Spleen (tissue), 11 donors: ENCODE measurements at regions not wholly inside any gene's neighbourhood (a gene's known extent, or its start where the extent isn't known, plus 50 kb on each side); places are given as distances from the start of the nearest gene placed in this dataset.

Experiments used
- DNase-seq: peaks from one replicate; pipeline ENCODE4 v3.0.0-alpha.2; 2020
- H3K27ac ChIP-seq, 8 donors: fragments of 200-600 bp; sonication (generic) in 7 of 8; 1 replicate in 4 of 8; 2 replicates in 4 of 8; pipeline versions ENCODE4 v1.5.0 to v1.8.0; 2016 to 2021; ENCODE audit warnings: inconsistent platforms in 4 of 8, mild to moderate bottlenecking in 4 of 8, moderate library complexity in 1 of 8
- H3K27me3 ChIP-seq, 7 donors: fragments of 200-600 bp; sonication (generic) in 6 of 7; replicated peaks in 1 of 7; 1 replicate in 4 of 7; 2 replicates in 3 of 7; pipeline versions ENCODE4 v1.5.0 to v1.8.0; 2016 to 2021; ENCODE audit warnings: inconsistent platforms in 3 of 7, mild to moderate bottlenecking in 1 of 7
- H3K36me3 ChIP-seq, 6 donors: fragments of 200-600 bp; sonication (generic) in 5 of 6; 1 replicate in 4 of 6; 2 replicates in 2 of 6; pipeline versions ENCODE4 v1.5.0 to v1.8.0; 2016 to 2021; ENCODE audit warnings: inconsistent platforms in 2 of 6
- H3K4me1 ChIP-seq, 6 donors: fragments of 200-600 bp; sonication (generic) in 5 of 6; 1 replicate in 3 of 6; 2 replicates in 3 of 6; pipeline versions ENCODE4 v1.5.0 to v1.8.0; 2016 to 2021; ENCODE audit warnings: inconsistent platforms in 3 of 6
- H3K4me3 ChIP-seq, 8 donors: fragments of 200-600 bp; sonication (generic) in 7 of 8; 1 replicate in 4 of 8; 2 replicates in 4 of 8; pipeline versions ENCODE4 v1.5.0 to v1.8.0; 2016 to 2021; ENCODE audit warnings: inconsistent platforms in 4 of 8, mild to moderate bottlenecking in 4 of 8, moderate library complexity in 2 of 8
- H3K9me3 ChIP-seq, 8 donors: fragments of 200-600 bp; sonication (generic) in 7 of 8; 1 replicate in 4 of 8; 2 replicates in 4 of 8; pipeline versions ENCODE4 v1.5.0 to v1.8.0; 2016 to 2021; ENCODE audit warnings: inconsistent platforms in 4 of 8
- POLR2A ChIP-seq, 3 donors: fragments of 450-650 bp; IDR thresholded peaks; one replicate each; pipeline ENCODE4 v1.5.1; 2017; ENCODE audit warnings: antibody characterized with exemption in 3 of 3, mild to moderate bottlenecking in 1 of 3
- POLR2AphosphoS5 ChIP-seq, 3 donors: sonication (generic); formaldehyde crosslinking; IDR thresholded peaks; one replicate each; pipeline ENCODE4 v1.5.1; 2017; ENCODE audit warnings: antibody characterized with exemption in 3 of 3
- WGBS, 5 donors: extraction: QIAGEN DNeasy Blood & Tissue Kit in 3 of 5; methylation state at CpG; one replicate each; pipeline versions ENCODE4 v1.1.5 to v1.1.7; 2013 to 2018; 5-methylcytosine and 5-hydroxymethylcytosine counted together
- intact Hi-C: fragments of 100-400 bp; cut with DNase I; formaldehyde crosslinking; loops from one replicate; pipeline ENCODE4 v1.15.0; 2023; ENCODE audit warnings: low total_unique reads
- TF ChIP-seq, protein P1 (sequence below), 11 experiments: fragments of 200-600 bp in 7 of 11; fragments of 450-650 bp in 4 of 11; sonication (generic) in 4 of 11; IDR thresholded peaks in 8 of 11; conservative IDR thresholded peaks in 3 of 11; 1 replicate in 7 of 11; 2 replicates in 4 of 11; pipeline versions ENCODE4 v1.4.0 to v1.8.0; 2016 to 2021; ENCODE audit warnings: antibody characterized with exemption in 11 of 11, inconsistent platforms in 4 of 11, mild to moderate bottlenecking in 1 of 11
- donor health status: healthy with polysubstance abuse.
- donor health status: DM: no; HTN: no; CAD: no; lungs with moderate emphysema.
- donor health status: DM: no; HTN: no; CAD: no.
- donor health status: Bipolar disorder and iron deficiency.
- donor health status: healthy.
- donor health status: DM: no; HTN: no; CAD: no.
- donor health status: DM: yes; HTN: yes; CAD: no.

GRCh38 chr4:165754664-165755063 is 118.4 kb upstream of the TLL1 start:
- Histone ChIP-seq H3K27ac (no peak overlapping the region), H3K4me3 (no peak overlapping the region), H3K4me1 (peaks cover 0 to 6% (median 0%) of the 10 kb centered on the region in 6 donors), H3K9me3 (no peaks in the 10 kb centered on the region), H3K36me3 (no peaks in the 10 kb centered on the region), H3K27me3 (no peaks in the 10 kb centered on the region)
- WGBS, 5 donors: 91 to 98% (median 96%) methylated on average over 4 of the region's 4 CpGs
- TF ChIP-seq, protein P1, sequence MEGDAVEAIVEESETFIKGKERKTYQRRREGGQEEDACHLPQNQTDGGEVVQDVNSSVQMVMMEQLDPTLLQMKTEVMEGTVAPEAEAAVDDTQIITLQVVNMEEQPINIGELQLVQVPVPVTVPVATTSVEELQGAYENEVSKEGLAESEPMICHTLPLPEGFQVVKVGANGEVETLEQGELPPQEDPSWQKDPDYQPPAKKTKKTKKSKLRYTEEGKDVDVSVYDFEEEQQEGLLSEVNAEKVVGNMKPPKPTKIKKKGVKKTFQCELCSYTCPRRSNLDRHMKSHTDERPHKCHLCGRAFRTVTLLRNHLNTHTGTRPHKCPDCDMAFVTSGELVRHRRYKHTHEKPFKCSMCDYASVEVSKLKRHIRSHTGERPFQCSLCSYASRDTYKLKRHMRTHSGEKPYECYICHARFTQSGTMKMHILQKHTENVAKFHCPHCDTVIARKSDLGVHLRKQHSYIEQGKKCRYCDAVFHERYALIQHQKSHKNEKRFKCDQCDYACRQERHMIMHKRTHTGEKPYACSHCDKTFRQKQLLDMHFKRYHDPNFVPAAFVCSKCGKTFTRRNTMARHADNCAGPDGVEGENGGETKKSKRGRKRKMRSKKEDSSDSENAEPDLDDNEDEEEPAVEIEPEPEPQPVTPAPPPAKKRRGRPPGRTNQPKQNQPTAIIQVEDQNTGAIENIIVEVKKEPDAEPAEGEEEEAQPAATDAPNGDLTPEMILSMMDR (IDR thresholded peaks at IDR 0.05 in 8 of 11, conservative IDR thresholded peaks at IDR 0.05 in 3 of 11): no peak
- TF ChIP-seq POLR2AphosphoS5 (IDR thresholded peaks at IDR 0.05) (no peak), POLR2A (IDR thresholded peaks at IDR 0.05) (no peak)
- no peak for DNase-seq
- intact Hi-C loops: no loop called here

DNA sequence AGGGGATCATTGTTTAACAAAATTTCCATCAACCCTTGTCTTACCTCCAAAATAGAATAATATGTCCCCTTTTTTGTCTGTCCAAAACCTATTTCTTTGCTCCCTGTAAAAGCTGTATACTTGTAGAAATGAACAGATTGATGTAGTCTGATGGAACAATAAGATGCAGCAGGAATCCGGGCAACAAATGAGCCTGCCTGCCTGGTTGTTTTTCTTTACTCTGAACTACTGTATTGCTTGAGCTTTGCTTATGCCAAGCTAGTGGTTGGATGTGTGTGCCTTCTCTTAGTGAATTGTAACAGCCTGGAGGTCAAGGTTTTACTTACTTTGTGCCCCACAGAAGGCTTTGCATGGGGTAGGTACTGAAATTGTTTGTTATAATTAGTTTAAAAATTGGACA is 116.2 kb upstream of the TLL1 start:
- no peaks in the 10 kb centered on the region for H3K27me3 ChIP-seq
- WGBS, 5 donors: 78 to 93% (median 85%) methylated on average over 1 of the region's 1 CpG
- TF ChIP-seq POLR2AphosphoS5 (IDR thresholded peaks at IDR 0.05): no peak
- TF ChIP-seq POLR2A (IDR thresholded peaks at IDR 0.05): no peak
- TF ChIP-seq, protein P1 (IDR thresholded peaks at IDR 0.05 in 8 of 11, conservative IDR thresholded peaks at IDR 0.05 in 3 of 11): no peak
- DNase-seq: no peak
- no peaks in the 10 kb centered on the region for H3K36me3 ChIP-seq
- H3K4me3 ChIP-seq: no peak overlapping the region
- H3K27ac ChIP-seq: no peak overlapping the region
- intact Hi-C loops: no loop called here
- H3K4me1 ChIP-seq: peaks cover 0 to 4% (median 0%) of the 10 kb centered on the region in 6 donors
- H3K9me3 ChIP-seq: no peaks in the 10 kb centered on the region

DNA sequence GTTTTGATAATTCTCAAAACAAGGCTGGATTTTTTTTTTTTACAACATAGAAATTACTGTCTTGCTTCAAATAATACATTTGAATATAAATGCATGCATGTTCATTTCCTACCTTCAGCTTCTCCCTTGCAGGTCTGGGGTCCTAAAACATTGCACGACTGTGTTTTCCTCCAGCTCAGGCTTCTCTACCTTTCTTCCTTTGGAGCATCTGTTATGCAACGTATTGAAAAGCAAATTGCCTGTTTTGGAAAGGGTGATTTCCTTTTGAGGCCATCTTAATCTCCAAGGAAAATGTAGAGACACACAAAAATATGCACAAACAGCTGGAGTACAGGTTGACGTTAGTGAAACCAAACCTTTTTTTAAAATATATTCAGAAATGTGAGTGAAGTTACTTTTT is 115.6 kb upstream of the TLL1 start:
- TF ChIP-seq, protein P1 (IDR thresholded peaks at IDR 0.05 in 8 of 11, conservative IDR thresholded peaks at IDR 0.05 in 3 of 11): no peak
- TF ChIP-seq POLR2AphosphoS5 (IDR thresholded peaks at IDR 0.05) (no peak), POLR2A (IDR thresholded peaks at IDR 0.05) (no peak)
- WGBS, 5 donors: 71 to 87% (median 73%) methylated on average over 3 of the region's 3 CpGs
- Histone ChIP-seq H3K9me3 (no peaks in the 10 kb centered on the region), H3K27ac (no peak overlapping the region), H3K27me3 (no peaks in the 10 kb centered on the region), H3K4me3 (no peak overlapping the region), H3K36me3 (no peaks in the 10 kb centered on the region), H3K4me1 (no peaks in the 10 kb centered on the region)
- DNase-seq: no peak
- intact Hi-C loops: no loop called here

DNA sequence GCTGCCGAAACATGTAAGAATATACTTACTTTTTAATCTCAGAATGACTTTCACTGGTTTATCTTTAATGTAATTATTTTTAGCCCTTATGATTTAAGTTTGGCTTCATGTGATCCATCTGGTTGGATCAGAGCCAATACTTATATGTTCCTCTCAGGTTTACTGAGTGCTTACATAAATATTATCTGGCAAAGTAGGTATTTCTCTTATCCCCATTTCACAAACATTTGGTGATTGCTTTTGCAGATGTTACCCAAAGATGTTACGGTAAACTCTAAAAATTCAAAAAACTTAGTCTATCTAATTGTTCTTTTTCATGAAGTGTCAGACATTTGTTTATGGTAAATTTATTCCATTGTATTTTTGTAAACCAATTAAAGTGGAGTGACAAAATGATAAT is 115.0 kb upstream of the TLL1 start:
- intact Hi-C loops: no loop called here
- Histone ChIP-seq H3K9me3 (no peaks in the 10 kb centered on the region), H3K27me3 (no peaks in the 10 kb centered on the region), H3K36me3 (no peaks in the 10 kb centered on the region), H3K27ac (no peak overlapping the region), H3K4me1 (no peaks in the 10 kb centered on the region), H3K4me3 (no peak overlapping the region)
- 87 to 98% (median 93%) methylated on average over 2 of the region's 2 CpGs for whole genome bisulfite sequencing, 5 donors
- TF ChIP-seq POLR2A (IDR thresholded peaks at IDR 0.05): no peak
- TF ChIP-seq, protein P1 (IDR thresholded peaks at IDR 0.05 in 8 of 11, conservative IDR thresholded peaks at IDR 0.05 in 3 of 11): no peak
- no peak for TF ChIP-seq POLR2AphosphoS5 (IDR thresholded peaks at IDR 0.05)
- no peak for DNase-seq
